DND-41 (cell line): ENCODE measurements at regions not wholly inside any gene's neighbourhood (a gene's known extent, or its start where the extent isn't known, plus 50 kb on each side); places are given as distances from the start of the nearest gene placed in this dataset.

Experiments
- EZH2 ChIP-seq: IDR thresholded peaks from 3 replicates; pipeline ENCODE4 v1.6.1; 2012; ENCODE audit warnings: borderline replicate concordance, low read depth, mild to moderate bottlenecking, moderate library complexity, low read length, inconsistent platforms; ENCODE audit not compliant: severe bottlenecking
- TF ChIP-seq, protein P1 (sequence below): IDR thresholded peaks from 2 replicates; pipeline ENCODE4 v1.5.1; 2012; ENCODE audit warnings: borderline replicate concordance, low read length, moderate library complexity, mild to moderate bottlenecking; ENCODE audit not compliant: poor library complexity, severe bottlenecking; ENCODE audit errors: extremely low read depth

DNA sequence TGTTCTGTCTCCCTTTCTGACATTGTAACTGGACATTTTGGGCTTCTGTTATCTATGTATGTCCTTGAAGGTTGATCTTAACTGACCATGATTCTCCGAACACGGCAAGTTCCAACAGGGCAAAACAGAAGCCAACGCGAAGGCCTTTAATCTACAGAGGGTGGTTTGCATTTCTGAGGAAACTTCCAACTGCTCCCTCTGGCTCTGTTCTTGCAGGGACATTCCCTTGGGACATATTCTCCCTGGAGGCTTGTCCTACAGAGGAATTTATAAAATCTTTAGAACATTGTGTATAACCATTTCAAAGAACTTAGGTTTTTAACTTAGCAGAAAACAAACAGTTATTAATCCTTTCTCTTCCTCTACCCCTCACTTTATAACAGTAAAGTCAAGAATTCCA lies 189.0 kb upstream of the CDYL start:
- TF ChIP-seq, protein P1, sequence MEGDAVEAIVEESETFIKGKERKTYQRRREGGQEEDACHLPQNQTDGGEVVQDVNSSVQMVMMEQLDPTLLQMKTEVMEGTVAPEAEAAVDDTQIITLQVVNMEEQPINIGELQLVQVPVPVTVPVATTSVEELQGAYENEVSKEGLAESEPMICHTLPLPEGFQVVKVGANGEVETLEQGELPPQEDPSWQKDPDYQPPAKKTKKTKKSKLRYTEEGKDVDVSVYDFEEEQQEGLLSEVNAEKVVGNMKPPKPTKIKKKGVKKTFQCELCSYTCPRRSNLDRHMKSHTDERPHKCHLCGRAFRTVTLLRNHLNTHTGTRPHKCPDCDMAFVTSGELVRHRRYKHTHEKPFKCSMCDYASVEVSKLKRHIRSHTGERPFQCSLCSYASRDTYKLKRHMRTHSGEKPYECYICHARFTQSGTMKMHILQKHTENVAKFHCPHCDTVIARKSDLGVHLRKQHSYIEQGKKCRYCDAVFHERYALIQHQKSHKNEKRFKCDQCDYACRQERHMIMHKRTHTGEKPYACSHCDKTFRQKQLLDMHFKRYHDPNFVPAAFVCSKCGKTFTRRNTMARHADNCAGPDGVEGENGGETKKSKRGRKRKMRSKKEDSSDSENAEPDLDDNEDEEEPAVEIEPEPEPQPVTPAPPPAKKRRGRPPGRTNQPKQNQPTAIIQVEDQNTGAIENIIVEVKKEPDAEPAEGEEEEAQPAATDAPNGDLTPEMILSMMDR: no peak
- TF ChIP-seq EZH2: no peak
